IMR-90 (cell line): ENCODE measurements at regions not wholly inside any gene's neighbourhood (a gene's known extent, or its start where the extent isn't known, plus 50 kb on each side); places are given as distances from the start of the nearest gene placed in this dataset.

Source experiments
- ATAC-seq: fragments of 200-7000 bp; cut with Tn5 transposase; 2 replicates; pipeline ENCODE4 v1.9.1; 2020; ENCODE audit warnings: low read depth, mild to moderate bottlenecking, moderate library complexity
- BruUV-seq: library from RNA; stranded (reverse); fragments of 400-500 nt; replicated peaks from 2 replicates; lab custom pipeline; 2021; lab: Mats Ljungman, UMichigan
- CTCF ChIA-PET: fragments of 300-600 bp; formaldehyde crosslinking; extraction: SDS; loops from one replicate; lab custom pipeline; 2021; ENCODE audit warnings: antibody characterized with exemption; lab: Yijun Ruan, JAX
- POLR2A ChIA-PET: fragments of 300-600 bp; sonication (Branson Sonifier 250); formaldehyde crosslinking; loops from one replicate; lab custom pipeline; 2022; ENCODE audit warnings: antibody characterized with exemption; ENCODE audit not compliant: unreplicated experiment; lab: Charles Lee
- DNase-seq: peaks from one replicate; pipeline ENCODE4 v3.0.0; 2013
- H2AFZ ChIP-seq: replicated peaks from 2 replicates; pipeline ENCODE3; 2013; ENCODE audit warnings: low read length, mild to moderate bottlenecking; ENCODE audit not compliant: poor library complexity
- H2AK5ac ChIP-seq: 2 replicates; pipeline ENCODE4 v1.6.1; 2013; ENCODE audit warnings: low read depth, low read length, inconsistent platforms
- H2AK9ac ChIP-seq: replicated peaks from 2 replicates; pipeline ENCODE3; 2013; ENCODE audit warnings: mild to moderate bottlenecking, low read depth, low read length, moderate library complexity; ENCODE audit not compliant: poor library complexity
- H2BK120ac ChIP-seq: 2 replicates; pipeline ENCODE4 v1.6.1; 2013; ENCODE audit warnings: low read depth, low read length, inconsistent platforms
- H2BK15ac ChIP-seq: 3 replicates; pipeline ENCODE4 v1.6.1; 2013; ENCODE audit warnings: low read depth, low read length, inconsistent platforms
- H2BK20ac ChIP-seq: 2 replicates; pipeline ENCODE4 v1.6.1; 2013; ENCODE audit warnings: low read depth, mild to moderate bottlenecking, inconsistent platforms, low read length, moderate library complexity
- H2BK5ac ChIP-seq: 2 replicates; pipeline ENCODE4 v1.6.1; 2013; ENCODE audit warnings: mild to moderate bottlenecking, low read depth, low read length, inconsistent platforms; ENCODE audit not compliant: poor library complexity, severe bottlenecking
- H3K14ac ChIP-seq: replicated peaks from 2 replicates; pipeline ENCODE4 v1.6.1; 2013; ENCODE audit warnings: low read depth, low read length, inconsistent platforms
- H3K18ac ChIP-seq: 2 replicates; pipeline ENCODE4 v1.6.1; 2013; ENCODE audit warnings: low read depth, low read length, control low read depth
- H3K23ac ChIP-seq: 2 replicates; pipeline ENCODE4 v1.6.1; 2013; ENCODE audit warnings: low read depth, low read length, inconsistent platforms
- H3K27ac ChIP-seq: 2 replicates; pipeline ENCODE4 v1.5.1; 2013; ENCODE audit warnings: mild to moderate bottlenecking, control low read depth, low read length; ENCODE audit not compliant: insufficient read depth
- H3K27me3 ChIP-seq: 2 replicates; pipeline ENCODE4 v1.6.1; 2013; ENCODE audit warnings: low read length; ENCODE audit not compliant: control insufficient read depth, insufficient read depth
- H3K36me3 ChIP-seq: 2 replicates; pipeline ENCODE4 v1.6.1; 2013; ENCODE audit warnings: low read length, mixed read lengths; ENCODE audit not compliant: control insufficient read depth, insufficient read depth
- H3K4ac ChIP-seq: 2 replicates; pipeline ENCODE4 v1.6.1; 2013; ENCODE audit warnings: low read depth, low read length, inconsistent platforms
- H3K4me1 ChIP-seq: 2 replicates; pipeline ENCODE4 v1.6.1; 2013; ENCODE audit warnings: low read length, mixed read lengths; ENCODE audit not compliant: control insufficient read depth, insufficient read depth
- H3K4me2 ChIP-seq: 2 replicates; pipeline ENCODE4 v1.6.1; 2013; ENCODE audit warnings: low read depth, mild to moderate bottlenecking, control low read depth, low read length, moderate library complexity
- H3K4me3 ChIP-seq: 2 replicates; pipeline ENCODE4 v1.5.1; 2013; ENCODE audit warnings: low read depth, mild to moderate bottlenecking, control low read depth, low read length, moderate library complexity; ENCODE audit not compliant: insufficient read depth
- H3K56ac ChIP-seq: 2 replicates; pipeline ENCODE4 v1.6.1; 2013; ENCODE audit warnings: low read length, inconsistent platforms; ENCODE audit not compliant: insufficient read depth; ENCODE audit errors: extremely low read depth
- H3K79me1 ChIP-seq, 2 experiments: 2 replicates each; pipeline ENCODE4 v1.6.1; 2013; ENCODE audit warnings: low read length in 2 of 2, inconsistent platforms in 1 of 2, low read depth in 1 of 2
- H3K9ac ChIP-seq: 2 replicates; pipeline ENCODE4 v1.6.1; 2013; ENCODE audit warnings: low read depth, low read length, control low read depth
- H3K9me1 ChIP-seq: 2 replicates; pipeline ENCODE4 v1.6.1; 2013; ENCODE audit warnings: low read length, inconsistent platforms; ENCODE audit not compliant: insufficient read depth
- H3K9me3 ChIP-seq: 2 replicates; pipeline ENCODE4 v1.6.1; 2013; ENCODE audit warnings: low read length; ENCODE audit not compliant: control insufficient read depth, insufficient read depth
- H4K20me1 ChIP-seq: 2 replicates; pipeline ENCODE4 v1.6.1; 2013; ENCODE audit warnings: low read length, inconsistent platforms; ENCODE audit not compliant: insufficient read depth
- H4K5ac ChIP-seq: 2 replicates; pipeline ENCODE4 v1.6.1; 2013; ENCODE audit warnings: mild to moderate bottlenecking, low read depth, low read length, control low read depth
- H4K8ac ChIP-seq, 2 experiments: 2 replicates each; pipeline ENCODE4 v1.6.1; 2013; ENCODE audit warnings: low read depth in 2 of 2, low read length in 2 of 2, control low read depth in 1 of 2, inconsistent platforms in 1 of 2
- H4K91ac ChIP-seq: 2 replicates; pipeline ENCODE4 v1.6.1; 2013; ENCODE audit warnings: low read depth, low read length, inconsistent platforms; ENCODE audit not compliant: insufficient read depth
- CEBPB ChIP-seq: IDR thresholded peaks from 2 replicates; pipeline ENCODE4 v1.6.1; 2012; ENCODE audit warnings: low read depth, low read length, improper control_type of control experiment
- CTCF ChIP-seq: conservative IDR thresholded peaks from 2 replicates; pipeline ENCODE4 v1.5.1; 2012; ENCODE audit warnings: mild to moderate bottlenecking, low read depth, low read length, improper control_type of control experiment
- MAZ ChIP-seq: IDR thresholded peaks from 2 replicates; pipeline ENCODE4 v1.6.1; 2012; ENCODE audit warnings: low read depth, mild to moderate bottlenecking, low read length, improper control_type of control experiment, moderate library complexity, borderline replicate concordance
- MXI1 ChIP-seq: IDR thresholded peaks from 2 replicates; pipeline ENCODE4 v1.6.1; 2012; ENCODE audit warnings: low read depth, mild to moderate bottlenecking, low read length, moderate library complexity, borderline replicate concordance
- NFE2L2 ChIP-seq: fragments of 150-350 bp; IDR thresholded peaks from 2 replicates; pipeline ENCODE4 v1.6.1; 2016; ENCODE audit warnings: low read depth, mild to moderate bottlenecking, low read length
- RAD21 ChIP-seq: IDR thresholded peaks from 2 replicates; pipeline ENCODE4 v1.6.1; 2012; ENCODE audit warnings: low read length, improper control_type of control experiment
- RFX5 ChIP-seq: IDR thresholded peaks from 2 replicates; pipeline ENCODE4 v1.8.0; 2012; ENCODE audit warnings: low read depth, mild to moderate bottlenecking, low read length, moderate library complexity
- WGBS, 2 experiments: methylation state at CpG; one replicate each; pipeline versions ENCODE4 v1.1.5 to v1.1.7; 2013; ENCODE audit warnings: missing lambda C conversion rate in 2 of 2; ENCODE audit not compliant: insufficient read length in 1 of 2; ENCODE audit errors: extremely low coverage in 2 of 2; 5-methylcytosine and 5-hydroxymethylcytosine counted together
- dilution Hi-C: fragments of 300-500 bp; cut with HindIII; formaldehyde crosslinking; loops from one replicate; pipeline ENCODE4 v1.14.3; 2018; ENCODE audit warnings: low sequenced_read_pairs; ENCODE audit not compliant: unreplicated experiment
- in situ Hi-C: fragments of 300-500 bp; cut with MboI; formaldehyde crosslinking; loops from 3 replicates; pipeline ENCODE4 v1.14.3; 2019; ENCODE audit warnings: low sequenced_read_pairs, inconsistent platforms, mixed read lengths
- intact Hi-C: fragments of 100-400 bp; cut with micrococcal nuclease; formaldehyde crosslinking; loops from 2 replicates; pipeline ENCODE4 v1.10.0; 2022

- H2BK20ac ChIP-seq = no peak overlapping the region
- no peaks in the 10 kb centered on the region for H3K27me3 ChIP-seq
- no peak overlapping the region for H4K5ac ChIP-seq
- no peak overlapping the region for H3K4ac ChIP-seq
- no peaks in the 10 kb centered on the region for H3K9me1 ChIP-seq
- no peak overlapping the region for H3K23ac ChIP-seq
- in situ Hi-C loops (no loop called here), intact Hi-C loops (no loop called here), dilution Hi-C loops (no loop called here)
- H4K91ac ChIP-seq = no peak overlapping the region
- no peak overlapping the region for H3K9ac ChIP-seq
- TF ChIP-seq MAZ (no peak), RFX5 (no peak), CTCF (no peak), NFE2L2 (no peak), MXI1 (no peak), CEBPB (no peak), RAD21 (no peak)
- no peaks in the 10 kb centered on the region for H4K20me1 ChIP-seq
- no peak overlapping the region for H2AK5ac ChIP-seq
- H3K18ac ChIP-seq = no peak overlapping the region
- POLR2A ChIA-PET = no interaction called here
- no peaks in the 10 kb centered on the region for H3K79me1 ChIP-seq
- DNase-seq (no peak), ATAC-seq (no peak)
- no peaks in the 10 kb centered on the region for H3K36me3 ChIP-seq
- CTCF ChIA-PET = no interaction called here
- H2BK120ac ChIP-seq = no peak overlapping the region
- no peak overlapping the region for H3K4me2 ChIP-seq
- H3K4me3 ChIP-seq = no peak overlapping the region
- no peaks in the 10 kb centered on the region for H3K4me1 ChIP-seq
- BruUV-seq = no TSS peak
- H2AK9ac ChIP-seq = no peak overlapping the region
- no peaks in the 10 kb centered on the region; the same call in 1 of the 2 replicates for H3K9me3 ChIP-seq
- H3K27ac ChIP-seq = no peak overlapping the region
- H2BK5ac ChIP-seq = no peak overlapping the region
- WGBS, 2 experiments = no CpG with 5 or more reads among the region's 2 CpGs
- no peak overlapping the region for H3K14ac ChIP-seq
- H3K56ac ChIP-seq = no peak overlapping the region
- no peak overlapping the region for H2BK15ac ChIP-seq
- no peak overlapping the region for H2AFZ ChIP-seq
- no peak overlapping the region for H4K8ac ChIP-seq
Observed at GRCh38 chrX:21047034-21047455, 327.2 kb upstream of the CNKSR2 start.
